Omental fat pad (tissue), 3 donors: ENCODE measurements at regions not wholly inside any gene's neighbourhood (a gene's known extent, or its start where the extent isn't known, plus 50 kb on each side); places are given as distances from the start of the nearest gene placed in this dataset.

ENCODE experiments used
- ATAC-seq: fragments of 150-250 bp; one replicate; pipeline ENCODE4 v1.9.1; 2016; ENCODE audit warnings: mild to moderate bottlenecking, moderate library complexity; ENCODE audit not compliant: low FRiP score
- DNase-seq: peaks from one replicate; pipeline ENCODE4 v3.0.0-alpha.2; 2019; ENCODE audit warnings: low spot score
- CTCF ChIP-seq, 3 donors: fragments of 450-650 bp; IDR thresholded peaks; one replicate each; pipeline ENCODE4 v1.5.1; 2016 to 2017; ENCODE audit warnings: antibody characterized with exemption in 3 of 3, mild to moderate bottlenecking in 3 of 3, moderate library complexity in 2 of 3

- no peak for TF ChIP-seq CTCF (IDR thresholded peaks at IDR 0.05)
- ATAC-seq (peak; percentile 77), DNase-seq (no peak)
These were observed 56.2 kb upstream of the APC start for GRCh38 chr5:112681481-112681908.

GRCh38 chr5:112682621-112683061, 55.0 kb upstream of the APC start:
- no peak for ATAC-seq
- no peak for DNase-seq
- TF ChIP-seq CTCF (IDR thresholded peaks at IDR 0.05), result no peak

DNA sequence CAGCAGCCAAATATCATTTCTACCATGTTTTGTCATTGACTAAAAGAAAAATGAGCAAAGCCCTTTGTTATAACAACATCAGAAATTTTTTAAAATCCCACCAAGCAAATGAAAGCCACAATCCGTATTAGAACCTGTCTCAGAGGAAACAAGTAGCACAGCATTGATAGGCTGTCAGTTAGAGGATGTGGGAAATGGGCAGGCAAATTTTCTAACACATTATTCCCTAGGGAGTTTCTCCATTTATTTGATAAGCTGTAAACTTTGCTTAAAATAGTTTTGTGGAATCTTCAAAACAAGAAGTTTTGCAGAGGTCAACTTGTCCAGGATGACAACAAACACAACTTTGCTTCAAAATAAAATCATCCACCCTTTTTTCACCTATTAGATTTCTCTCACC, 53.6 kb upstream of the APC start:
- DNase-seq (no peak), ATAC-seq (no peak)
- TF ChIP-seq CTCF (IDR thresholded peaks at IDR 0.05), result no peak

DNA sequence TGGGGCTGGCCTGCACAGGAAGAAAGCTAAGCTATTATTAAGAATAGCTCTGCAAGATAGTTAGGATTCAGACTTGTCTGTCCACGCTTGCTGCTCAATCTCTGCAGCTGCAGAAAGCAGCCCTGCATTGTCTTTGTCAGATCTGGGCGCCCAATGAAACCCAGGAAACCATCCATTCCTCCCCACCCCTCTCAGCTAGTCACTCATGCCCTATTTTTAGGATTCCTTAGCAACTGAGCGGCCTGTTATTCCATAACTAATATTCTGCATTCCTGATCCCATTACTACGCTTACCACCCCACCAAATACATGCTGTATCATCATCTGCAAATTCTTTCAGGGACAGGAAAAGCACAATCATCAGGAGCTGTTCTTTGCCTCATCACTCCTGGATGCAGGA, 52.9 kb upstream of the APC start:
- no peak for DNase-seq

GRCh38 chr5:112685386-112685785, 52.3 kb upstream of the APC start:
- no peak for DNase-seq
- ATAC-seq, result no peak
- no peak for TF ChIP-seq CTCF (IDR thresholded peaks at IDR 0.05)

More for the DNA sequence above, 52.9 kb upstream of the APC start:
- TF ChIP-seq CTCF (IDR thresholded peaks at IDR 0.05), result no peak
- ATAC-seq, result no peak

DNA sequence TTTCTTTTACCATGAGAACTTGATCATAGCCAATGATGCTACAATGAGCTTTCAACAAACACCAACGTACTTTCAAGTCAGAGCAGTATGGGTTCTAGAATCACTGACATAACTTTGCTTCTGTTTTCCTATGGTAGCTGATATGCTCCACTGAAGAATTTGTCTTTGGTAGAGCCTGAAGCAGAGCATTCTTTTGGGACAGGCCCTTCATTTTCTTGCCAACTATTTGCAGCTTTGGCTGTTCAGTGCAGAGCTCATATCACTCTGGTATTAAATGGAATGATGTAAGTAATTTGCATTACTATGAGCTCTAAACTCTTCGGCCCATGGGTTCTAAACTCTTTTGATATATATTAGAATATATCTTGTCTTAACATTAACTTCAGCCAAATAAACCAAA, 51.8 kb upstream of the APC start:
- TF ChIP-seq CTCF (IDR thresholded peaks at IDR 0.05), result no peak
- no peak for ATAC-seq

DNA sequence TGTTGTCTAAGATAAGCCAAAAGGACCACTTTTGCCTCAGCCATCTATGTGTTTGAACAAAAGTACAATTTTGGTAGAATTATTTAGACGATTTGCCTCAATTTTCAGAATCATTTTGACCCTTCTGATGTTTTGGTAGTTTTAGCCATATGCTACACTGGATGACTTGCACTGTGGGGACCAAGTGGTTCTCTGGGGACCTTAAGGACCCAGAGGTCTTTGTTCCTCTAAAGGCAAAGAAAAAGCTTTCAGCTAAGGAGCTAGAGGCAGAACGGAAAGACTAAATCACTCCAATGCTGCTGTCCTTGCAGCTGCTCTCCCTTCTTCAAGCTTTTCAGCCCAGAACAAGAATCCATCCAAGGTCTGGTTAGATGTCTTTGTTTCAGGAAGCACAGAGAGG, 51.0 kb upstream of the APC start:
- ATAC-seq (no peak), DNase-seq (no peak)
- no peak for TF ChIP-seq CTCF (IDR thresholded peaks at IDR 0.05)

More for the DNA sequence above, 51.8 kb upstream of the APC start:
- DNase-seq, result no peak
